A673 (cell line): ENCODE measurements at regions not wholly inside any gene's neighbourhood (a gene's known extent, or its start where the extent isn't known, plus 50 kb on each side); places are given as distances from the start of the nearest gene placed in this dataset.

ENCODE experiments used
- BruUV-seq: library from RNA; stranded (reverse); fragments of 400-500 nt; replicated peaks from 2 replicates; lab custom pipeline; 2021; lab: Mats Ljungman, UMichigan
- CTCF ChIA-PET: fragments of 300-600 bp; sonication (Branson Sonifier 250); formaldehyde crosslinking; loops from one replicate; lab custom pipeline; 2022; ENCODE audit warnings: antibody characterized with exemption; lab: Charles Lee
- POLR2A ChIA-PET: fragments of 300-600 bp; sonication (Branson Sonifier 250); formaldehyde crosslinking; loops from one replicate; lab custom pipeline; 2022; ENCODE audit warnings: antibody characterized with exemption; ENCODE audit not compliant: low non-redundant PET; lab: Charles Lee
- DNase-seq: peaks from one replicate; pipeline ENCODE4 v3.0.0-alpha.2; 2015; ENCODE audit warnings: low spot score
- H3K27ac ChIP-seq: fragments of 200-600 bp; sonication (generic); 2 replicates; pipeline ENCODE4 v1.5.1; 2016; ENCODE audit warnings: mixed run types, low read depth, mild to moderate bottlenecking, mixed read lengths, antibody characterized with exemption, low read length; ENCODE audit not compliant: poor library complexity, severe bottlenecking
- H3K27me3 ChIP-seq: fragments of 200-600 bp; sonication (generic); replicated peaks from 2 replicates; pipeline ENCODE4 v1.6.1; 2017; ENCODE audit warnings: mixed run types, low read depth, mild to moderate bottlenecking, mixed read lengths, antibody characterized with exemption, low read length; ENCODE audit not compliant: insufficient read depth, poor library complexity
- H3K36me3 ChIP-seq: fragments of 200-600 bp; sonication (generic); 2 replicates; pipeline ENCODE4 v1.6.1; 2016; ENCODE audit warnings: mixed run types, mild to moderate bottlenecking, mixed read lengths, antibody characterized with exemption, low read length; ENCODE audit not compliant: insufficient read depth, poor library complexity, severe bottlenecking
- H3K4me1 ChIP-seq: fragments of 200-600 bp; sonication (generic); 2 replicates; pipeline ENCODE4 v1.6.1; 2017; ENCODE audit warnings: mixed run types, mild to moderate bottlenecking, mixed read lengths, antibody characterized with exemption, low read length; ENCODE audit not compliant: insufficient read depth, poor library complexity, severe bottlenecking
- H3K4me3 ChIP-seq: fragments of 200-600 bp; sonication (generic); 2 replicates; pipeline ENCODE4 v1.5.1; 2016; ENCODE audit warnings: low read depth, mixed run types, mild to moderate bottlenecking, mixed read lengths, low read length; ENCODE audit not compliant: poor library complexity, severe bottlenecking
- H3K9me3 ChIP-seq: fragments of 200-600 bp; sonication (generic); 2 replicates; pipeline ENCODE4 v1.6.1; 2016; ENCODE audit warnings: mixed run types, low read depth, mild to moderate bottlenecking, mixed read lengths, antibody characterized with exemption, low read length; ENCODE audit not compliant: poor library complexity, severe bottlenecking
- EZH2 ChIP-seq: fragments of 200-600 bp; sonication (generic); IDR thresholded peaks from 2 replicates; pipeline ENCODE4 v1.6.1; 2017; ENCODE audit warnings: borderline replicate concordance, low read depth, mild to moderate bottlenecking, mixed read lengths, antibody characterized with exemption, low read length; ENCODE audit not compliant: poor library complexity, severe bottlenecking
- intact Hi-C: fragments of 100-400 bp; cut with micrococcal nuclease; formaldehyde crosslinking; loops from one replicate; pipeline ENCODE4 v1.10.0; 2022; ENCODE audit not compliant: unreplicated experiment
- TF ChIP-seq, protein P1 (sequence below): fragments of 300-800, 200-600 bp; sonication (generic); conservative IDR thresholded peaks from 2 replicates; pipeline ENCODE4 v1.5.1; 2017; ENCODE audit warnings: low read depth, mild to moderate bottlenecking, antibody characterized with exemption, low read length, moderate library complexity, mixed read lengths

DNA sequence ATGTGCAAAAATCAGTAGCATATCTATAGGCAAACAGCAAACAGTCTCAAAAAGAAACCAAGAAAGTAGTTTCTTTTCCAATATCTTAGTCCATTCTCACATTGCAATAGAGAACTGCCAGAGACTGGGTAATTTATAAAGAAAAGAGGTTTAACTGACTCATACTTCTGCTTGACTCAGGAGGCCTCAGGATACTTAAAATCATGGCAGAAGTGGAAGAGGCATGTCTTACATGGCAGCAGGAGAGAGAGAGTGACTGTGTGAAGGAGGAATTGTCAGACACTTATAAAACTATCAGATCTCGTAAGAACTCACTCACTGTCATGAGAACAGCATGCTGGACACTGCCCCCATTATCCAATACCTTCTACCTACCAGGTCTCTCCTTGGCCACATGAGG is 327.9 kb upstream of the EPHA3 start:
- CTCF ChIA-PET, result no interaction called here
- TF ChIP-seq, protein P1, sequence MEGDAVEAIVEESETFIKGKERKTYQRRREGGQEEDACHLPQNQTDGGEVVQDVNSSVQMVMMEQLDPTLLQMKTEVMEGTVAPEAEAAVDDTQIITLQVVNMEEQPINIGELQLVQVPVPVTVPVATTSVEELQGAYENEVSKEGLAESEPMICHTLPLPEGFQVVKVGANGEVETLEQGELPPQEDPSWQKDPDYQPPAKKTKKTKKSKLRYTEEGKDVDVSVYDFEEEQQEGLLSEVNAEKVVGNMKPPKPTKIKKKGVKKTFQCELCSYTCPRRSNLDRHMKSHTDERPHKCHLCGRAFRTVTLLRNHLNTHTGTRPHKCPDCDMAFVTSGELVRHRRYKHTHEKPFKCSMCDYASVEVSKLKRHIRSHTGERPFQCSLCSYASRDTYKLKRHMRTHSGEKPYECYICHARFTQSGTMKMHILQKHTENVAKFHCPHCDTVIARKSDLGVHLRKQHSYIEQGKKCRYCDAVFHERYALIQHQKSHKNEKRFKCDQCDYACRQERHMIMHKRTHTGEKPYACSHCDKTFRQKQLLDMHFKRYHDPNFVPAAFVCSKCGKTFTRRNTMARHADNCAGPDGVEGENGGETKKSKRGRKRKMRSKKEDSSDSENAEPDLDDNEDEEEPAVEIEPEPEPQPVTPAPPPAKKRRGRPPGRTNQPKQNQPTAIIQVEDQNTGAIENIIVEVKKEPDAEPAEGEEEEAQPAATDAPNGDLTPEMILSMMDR, result no peak
- TF ChIP-seq EZH2, result no peak
- no peak overlapping the region for H3K4me3 ChIP-seq
- POLR2A ChIA-PET, result no interaction called here
- intact Hi-C loops, result no loop called here
- no TSS peak for BruUV-seq
- H3K27ac ChIP-seq, result no peak overlapping the region
- H3K36me3 ChIP-seq, result no peaks in the 10 kb centered on the region
- no peak for DNase-seq
- H3K9me3 ChIP-seq, result no peaks in the 10 kb centered on the region
- no peaks in the 10 kb centered on the region for H3K4me1 ChIP-seq
- no peaks in the 10 kb centered on the region for H3K27me3 ChIP-seq

GRCh38 chr3:88784925-88785324 is 322.5 kb upstream of the EPHA3 start:
- TF ChIP-seq EZH2, result no peak
- TF ChIP-seq, protein P1, result no peak
- Histone ChIP-seq H3K27ac (no peak overlapping the region), H3K9me3 (no peaks in the 10 kb centered on the region), H3K4me1 (no peaks in the 10 kb centered on the region), H3K36me3 (no peaks in the 10 kb centered on the region), H3K4me3 (no peak overlapping the region), H3K27me3 (no peaks in the 10 kb centered on the region)
- no TSS peak for BruUV-seq
- ChIA-PET CTCF (no interaction called here), POLR2A (no interaction called here)
- intact Hi-C loops, result no loop called here
- DNase-seq, result no peak

DNA sequence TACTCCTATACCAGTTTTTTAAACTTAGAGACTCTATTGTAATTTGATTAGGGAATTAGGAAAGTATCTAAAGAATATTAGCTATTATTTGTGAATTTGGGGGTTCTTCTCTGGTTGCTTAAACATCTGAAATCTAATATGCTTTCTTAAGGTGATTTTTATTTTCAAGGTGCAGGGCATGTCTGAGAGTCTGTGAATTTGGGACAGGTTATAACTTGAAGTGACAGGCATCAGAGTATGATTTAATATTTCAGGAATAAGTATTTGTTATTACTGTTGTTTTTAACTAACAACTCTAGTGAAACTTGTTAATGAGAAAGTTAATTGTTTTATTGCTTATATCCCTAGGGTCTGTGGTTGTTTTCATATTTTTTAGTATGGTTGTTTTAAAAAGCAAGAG is 321.6 kb upstream of the EPHA3 start:
- H3K4me3 ChIP-seq, result no peak overlapping the region
- intact Hi-C loops, result no loop called here
- BruUV-seq, result no TSS peak
- H3K4me1 ChIP-seq, result no peaks in the 10 kb centered on the region
- DNase-seq, result no peak
- H3K9me3 ChIP-seq, result no peaks in the 10 kb centered on the region
- TF ChIP-seq EZH2, result no peak
- TF ChIP-seq, protein P1, result no peak
- no peaks in the 10 kb centered on the region for H3K27me3 ChIP-seq
- POLR2A ChIA-PET, result interaction anchor here (0.6 kb wide), 1 partner anchor 29 kb away, joined by 4 read pairs; no protein-coding TSS in a partner anchor
- H3K36me3 ChIP-seq, result no peaks in the 10 kb centered on the region
- H3K27ac ChIP-seq, result no peak overlapping the region
- CTCF ChIA-PET, result no interaction called here
